ENCODE measurements at regions not wholly inside any gene's neighbourhood (a gene's known extent, or its start where the extent isn't known, plus 50 kb on each side); places are given as distances from the start of the nearest gene placed in this dataset.

DNA sequence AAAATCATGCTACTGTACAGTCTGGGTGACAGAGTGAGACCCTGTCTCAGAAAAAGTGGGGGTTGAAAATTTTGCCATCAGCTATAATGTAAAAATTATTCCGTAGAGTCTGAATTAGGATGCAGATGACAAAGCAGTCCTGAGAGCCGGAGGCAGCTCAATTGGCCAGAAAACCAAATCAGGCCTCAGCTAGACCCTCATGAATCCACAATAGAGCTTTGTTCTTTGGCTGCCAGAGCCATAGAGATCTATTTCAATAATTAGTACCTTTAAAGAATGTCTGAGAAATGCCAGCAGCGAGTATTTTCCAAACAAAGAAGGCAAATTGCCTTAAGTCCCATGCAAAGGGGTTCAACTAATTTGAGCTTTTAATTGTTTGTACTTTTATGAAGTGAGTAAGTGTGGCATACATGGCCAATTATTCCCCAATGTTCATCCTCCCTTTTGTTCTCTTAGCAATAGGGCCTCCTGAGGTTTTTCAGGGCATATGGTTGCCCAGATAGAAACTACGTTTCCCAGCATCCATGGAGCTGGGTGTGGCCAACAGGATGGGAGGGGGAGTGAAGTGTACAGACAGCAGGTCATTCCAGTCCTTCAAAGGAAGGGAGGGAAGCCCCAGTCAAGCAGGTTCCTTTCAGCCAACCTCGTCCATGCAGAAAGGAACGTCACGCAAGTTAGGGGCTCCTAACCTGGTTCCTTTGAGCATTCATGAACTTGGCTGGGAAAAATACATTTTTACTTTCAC lies 211.3 kb upstream of the APCDD1 start:
- ChIA-PET CTCF (interaction anchor here (0.6 kb wide), 1 partner anchor 229 kb away, joined by 3 read pairs; no protein-coding TSS in a partner anchor), POLR2A (no interaction called here)
- no peaks in the 10 kb centered on the region for H3K4me1 Mint-ChIP-seq
- ATAC-seq = no peak
- DNase-seq = no peak
- no peak overlapping the region for H3K27ac Mint-ChIP-seq
- H3K27me3 Mint-ChIP-seq = no peaks in the 10 kb centered on the region
- no peak overlapping the region for H3K4me3 Mint-ChIP-seq
- no peaks in the 10 kb centered on the region for H3K9me3 Mint-ChIP-seq (ENCODE audit: low read depth)
- intact Hi-C loops (cut with DNase I, micrococcal nuclease) = no loop called here
- H3K36me3 Mint-ChIP-seq (ENCODE audit: low read depth) = no peaks in the 10 kb centered on the region

DNA sequence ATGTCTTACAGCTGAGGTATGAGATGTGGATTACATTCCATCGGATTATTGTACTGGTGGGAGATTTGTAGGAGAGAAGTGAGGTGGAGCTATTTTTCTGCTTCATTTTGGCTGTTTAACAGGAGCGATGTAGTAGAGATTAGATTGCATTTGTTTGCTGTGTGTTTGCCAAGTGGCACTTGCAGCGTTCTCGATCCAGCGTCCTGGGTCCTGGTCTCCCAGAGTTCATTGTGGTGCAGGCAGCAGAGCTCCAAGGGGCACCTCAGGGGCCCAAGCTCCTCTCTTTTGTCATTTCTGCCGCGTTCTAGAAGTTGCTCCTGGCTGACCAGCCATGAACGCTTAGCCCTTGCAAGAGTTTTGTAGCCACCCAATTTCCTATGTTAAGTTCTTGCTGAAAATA lies 210.1 kb upstream of the APCDD1 start:
- Mint-ChIP-seq H3K27me3 (no peaks in the 10 kb centered on the region), H3K9me3 (ENCODE audit: low read depth) (no peaks in the 10 kb centered on the region), H3K36me3 (ENCODE audit: low read depth) (no peaks in the 10 kb centered on the region), H3K4me3 (no peak overlapping the region), H3K27ac (no peak overlapping the region), H3K4me1 (no peaks in the 10 kb centered on the region)
- no peak for DNase-seq
- no peak for ATAC-seq
- intact Hi-C loops (cut with DNase I, micrococcal nuclease) = no loop called here
- ChIA-PET CTCF (no interaction called here), POLR2A (no interaction called here)

DNA sequence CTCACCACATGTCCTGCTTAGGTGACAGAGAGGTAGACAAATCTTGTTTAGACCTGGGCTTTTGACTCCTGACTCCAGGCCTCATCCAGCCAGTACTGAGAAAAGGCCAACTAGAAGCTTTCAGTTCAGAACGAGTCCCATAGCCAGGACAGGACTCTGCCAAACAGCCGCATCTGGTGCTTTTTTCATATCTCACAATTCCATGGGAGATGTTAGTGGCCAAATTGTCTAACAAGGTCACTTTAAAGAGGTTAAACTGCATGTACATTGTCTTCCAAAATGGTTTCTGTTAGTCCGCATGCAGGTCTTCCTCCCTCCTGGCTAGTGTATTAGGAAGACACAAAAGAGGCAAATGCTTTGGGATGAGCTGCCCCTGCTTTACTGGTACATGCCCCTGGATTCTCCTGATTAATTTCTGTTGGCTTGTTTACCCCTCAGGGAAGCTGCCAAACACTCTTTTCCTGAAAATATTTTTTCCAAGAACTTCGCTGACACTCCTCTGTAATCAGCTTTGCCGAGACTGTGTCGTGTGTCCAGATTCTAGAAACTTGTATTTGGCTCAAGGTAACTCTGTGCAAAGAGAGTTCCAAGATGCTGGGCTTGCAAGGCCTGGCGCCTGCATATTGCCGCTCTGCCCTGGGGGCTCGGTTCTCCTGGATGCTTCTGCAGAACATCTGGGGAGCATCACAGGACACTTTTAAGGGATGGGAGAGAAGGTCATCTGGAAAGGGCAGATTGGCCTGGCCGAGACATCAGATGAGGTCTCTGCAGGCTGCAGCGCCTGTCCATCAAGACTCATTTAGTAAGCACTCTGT lies 209.2 kb upstream of the APCDD1 start:
- Mint-ChIP-seq H3K36me3 (ENCODE audit: low read depth) (no peaks in the 10 kb centered on the region), H3K9me3 (ENCODE audit: low read depth) (no peaks in the 10 kb centered on the region), H3K27ac (no peak overlapping the region), H3K4me3 (no peak overlapping the region), H3K4me1 (no peaks in the 10 kb centered on the region), H3K27me3 (no peaks in the 10 kb centered on the region)
- intact Hi-C loops (cut with DNase I, micrococcal nuclease) = no loop called here
- no peak for DNase-seq
- ATAC-seq = no peak
- POLR2A ChIA-PET = no interaction called here
- CTCF ChIA-PET = no interaction called here

DNA sequence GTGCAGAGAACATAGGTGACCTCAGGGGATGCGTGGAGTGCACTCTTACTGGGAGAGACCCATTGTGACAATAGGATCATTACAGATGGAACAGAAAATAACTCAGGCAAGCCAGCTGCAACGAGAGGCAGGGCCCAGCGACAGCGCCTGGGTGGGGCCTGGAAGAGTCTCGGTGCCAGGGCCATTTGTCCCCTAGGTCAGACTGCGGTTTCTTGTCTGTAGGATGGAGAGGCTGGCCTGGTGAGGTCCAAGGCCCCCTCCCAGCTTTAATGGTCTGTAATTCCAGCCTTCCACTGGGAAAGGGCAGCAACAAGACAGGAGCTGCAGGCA lies 208.6 kb upstream of the APCDD1 start:
- Mint-ChIP-seq H3K4me3 (no peak overlapping the region), H3K36me3 (ENCODE audit: low read depth) (no peaks in the 10 kb centered on the region)
- ATAC-seq = no peak

DNA sequence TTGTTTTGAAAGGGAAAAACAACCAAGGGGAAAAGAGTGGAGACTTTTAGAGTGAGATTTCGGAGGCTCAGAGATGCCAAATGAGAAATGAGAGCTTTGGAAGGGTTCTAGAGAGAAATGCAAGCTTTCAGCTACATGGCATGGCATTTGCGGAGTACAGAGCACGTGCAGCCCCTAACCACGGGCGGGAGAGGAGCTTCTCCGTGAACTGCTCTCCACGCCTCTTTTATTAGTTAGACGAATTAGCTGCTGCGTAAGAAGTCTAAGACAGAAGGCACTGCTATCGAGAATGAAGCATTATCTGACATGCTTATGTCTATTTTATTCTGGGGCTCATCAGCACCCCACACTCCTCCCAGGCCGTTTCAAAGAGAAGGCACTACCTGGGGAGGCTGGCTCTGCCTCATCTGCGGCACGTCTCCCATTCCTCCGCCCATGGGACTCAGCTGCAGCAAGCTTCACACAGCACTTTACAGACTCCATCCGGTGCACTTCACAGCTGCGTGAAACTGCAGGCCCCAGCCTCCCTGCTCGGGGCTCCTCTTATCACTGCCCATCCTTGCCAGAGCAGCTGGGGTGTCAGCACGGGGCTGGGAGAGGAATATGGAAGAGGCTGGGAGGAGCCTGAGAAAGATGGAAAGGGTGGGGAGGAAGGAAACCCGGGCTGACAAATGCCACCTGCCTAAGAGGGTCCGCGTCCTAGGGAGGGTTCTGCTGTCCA lies 207.3 kb upstream of the APCDD1 start:
- CTCF ChIA-PET = no interaction called here
- ATAC-seq (no peak), DNase-seq (no peak)
- no peak overlapping the region for H3K4me3 Mint-ChIP-seq
- no peaks in the 10 kb centered on the region for H3K4me1 Mint-ChIP-seq
- H3K36me3 Mint-ChIP-seq (ENCODE audit: low read depth) = no peaks in the 10 kb centered on the region
- intact Hi-C loops (cut with DNase I, micrococcal nuclease) = no loop called here
- H3K27ac Mint-ChIP-seq = no peak overlapping the region
- H3K27me3 Mint-ChIP-seq = no peaks in the 10 kb centered on the region
- POLR2A ChIA-PET = no interaction called here
- no peaks in the 10 kb centered on the region for H3K9me3 Mint-ChIP-seq (ENCODE audit: low read depth)

More for the DNA sequence above, 208.6 kb upstream of the APCDD1 start:
- ChIA-PET POLR2A (no interaction called here), CTCF (no interaction called here)
- Mint-ChIP-seq H3K9me3 (ENCODE audit: low read depth) (no peaks in the 10 kb centered on the region), H3K27me3 (no peaks in the 10 kb centered on the region), H3K27ac (no peak overlapping the region), H3K4me1 (no peaks in the 10 kb centered on the region)
- intact Hi-C loops (cut with DNase I, micrococcal nuclease) = no loop called here
- DNase-seq = no peak

DNA sequence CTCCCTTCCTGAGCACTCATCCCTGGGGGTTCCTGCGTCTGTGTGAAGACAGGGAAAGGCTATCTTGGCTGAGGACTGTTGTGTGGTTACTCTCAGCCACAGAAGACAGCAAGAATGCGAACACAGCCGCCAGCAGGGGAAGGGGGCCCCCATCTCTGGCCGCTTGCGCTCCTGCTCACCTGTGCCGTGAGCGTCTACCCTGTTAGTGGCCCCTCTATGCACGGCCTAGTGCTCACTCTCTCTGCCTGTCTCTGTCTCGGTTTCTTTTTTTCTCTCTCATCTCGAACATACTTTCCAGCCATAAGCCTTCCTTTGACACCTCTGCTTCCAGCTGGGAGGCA lies 206.7 kb upstream of the APCDD1 start:
- Mint-ChIP-seq H3K9me3 (ENCODE audit: low read depth) (no peaks in the 10 kb centered on the region), H3K4me1 (no peaks in the 10 kb centered on the region), H3K27ac (no peak overlapping the region), H3K36me3 (ENCODE audit: low read depth) (no peaks in the 10 kb centered on the region), H3K4me3 (no peak overlapping the region), H3K27me3 (no peaks in the 10 kb centered on the region)
- ATAC-seq (no peak), DNase-seq (no peak)
- CTCF ChIA-PET = no interaction called here
- intact Hi-C loops (cut with DNase I, micrococcal nuclease) = no loop called here
- POLR2A ChIA-PET = no interaction called here

DNA sequence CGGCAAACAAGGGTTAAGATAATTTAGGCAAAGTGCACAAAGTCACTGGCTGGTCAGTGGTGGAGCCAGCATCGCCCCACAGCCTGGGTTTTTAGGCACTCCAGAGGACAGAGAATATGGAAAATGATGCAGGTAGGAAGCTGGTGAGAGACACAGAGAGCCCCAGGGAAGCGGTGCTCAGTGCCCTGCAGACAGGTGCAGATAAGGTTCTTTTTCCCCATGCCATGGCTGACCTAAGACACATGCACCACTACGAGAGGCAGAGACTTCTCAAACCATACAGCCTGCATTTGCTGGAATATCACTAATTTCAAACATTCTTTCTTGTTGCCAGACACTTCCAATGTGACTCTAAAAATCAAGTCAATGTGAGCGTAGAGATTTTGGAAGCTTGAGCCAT lies 205.7 kb upstream of the APCDD1 start:
- no peaks in the 10 kb centered on the region for H3K36me3 Mint-ChIP-seq (ENCODE audit: low read depth)
- intact Hi-C loops (cut with DNase I, micrococcal nuclease) = no loop called here
- DNase-seq = no peak
- ChIA-PET POLR2A (no interaction called here), CTCF (no interaction called here)
- no peaks in the 10 kb centered on the region for H3K9me3 Mint-ChIP-seq (ENCODE audit: low read depth)
- H3K4me3 Mint-ChIP-seq = no peak overlapping the region
- H3K4me1 Mint-ChIP-seq = no peaks in the 10 kb centered on the region
- no peaks in the 10 kb centered on the region for H3K27me3 Mint-ChIP-seq
- no peak overlapping the region for H3K27ac Mint-ChIP-seq
- ATAC-seq = no peak

DNA sequence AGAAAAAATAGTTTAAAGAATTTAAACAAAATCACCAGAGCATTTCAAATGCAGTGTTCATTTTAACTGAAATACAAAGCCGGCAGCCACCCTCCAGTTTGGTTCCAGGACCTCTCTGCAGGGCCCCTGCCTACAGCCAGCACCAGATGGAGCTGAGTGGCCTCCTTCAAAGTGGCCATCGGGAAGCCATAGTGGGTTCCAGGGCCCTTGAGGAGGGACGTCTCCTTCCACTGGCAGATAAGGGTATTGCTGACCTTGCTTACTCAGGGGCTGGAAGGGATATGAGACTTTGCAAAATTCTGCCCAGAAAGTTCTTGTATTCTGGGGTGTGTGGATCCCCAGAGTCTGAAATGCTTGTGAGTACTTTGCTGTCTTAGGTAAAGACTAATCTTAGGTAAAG lies 205.2 kb upstream of the APCDD1 start:
- no peak overlapping the region for H3K27ac Mint-ChIP-seq

DNA sequence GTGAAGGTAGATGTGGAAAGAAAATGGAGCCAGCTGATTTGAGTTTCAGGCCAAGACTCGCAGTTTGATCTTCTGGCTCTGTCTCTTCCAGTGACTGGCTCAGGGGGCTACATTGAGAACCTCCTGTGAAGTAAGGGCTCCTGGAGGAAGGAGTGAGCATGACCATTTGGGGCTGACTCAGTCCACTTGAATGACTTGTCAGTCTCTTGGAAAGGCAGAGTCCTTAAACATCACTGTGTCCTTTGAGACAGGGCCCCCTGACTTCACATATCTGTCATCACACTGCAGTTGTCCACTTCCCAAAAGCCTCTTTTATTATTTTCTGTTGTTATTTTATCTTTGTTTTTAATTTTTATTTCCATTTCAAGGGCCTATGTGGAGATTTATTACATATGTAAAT lies 204.6 kb upstream of the APCDD1 start:
- Mint-ChIP-seq H3K27me3 (no peaks in the 10 kb centered on the region), H3K4me1 (no peaks in the 10 kb centered on the region), H3K36me3 (ENCODE audit: low read depth) (no peaks in the 10 kb centered on the region), H3K4me3 (no peak overlapping the region), H3K9me3 (ENCODE audit: low read depth) (no peaks in the 10 kb centered on the region), H3K27ac (no peak overlapping the region)
- ChIA-PET CTCF (no interaction called here), POLR2A (no interaction called here)
- DNase-seq = no peak
- no peak for ATAC-seq
- intact Hi-C loops (cut with DNase I, micrococcal nuclease) = no loop called here

More for the DNA sequence above, 205.2 kb upstream of the APCDD1 start:
- Mint-ChIP-seq H3K36me3 (ENCODE audit: low read depth) (no peaks in the 10 kb centered on the region), H3K27me3 (no peaks in the 10 kb centered on the region), H3K4me1 (no peaks in the 10 kb centered on the region), H3K4me3 (no peak overlapping the region), H3K9me3 (ENCODE audit: low read depth) (no peaks in the 10 kb centered on the region)
- ChIA-PET POLR2A (no interaction called here), CTCF (no interaction called here)
- DNase-seq = no peak
- intact Hi-C loops (cut with DNase I, micrococcal nuclease) = no loop called here
- ATAC-seq = no peak

DNA sequence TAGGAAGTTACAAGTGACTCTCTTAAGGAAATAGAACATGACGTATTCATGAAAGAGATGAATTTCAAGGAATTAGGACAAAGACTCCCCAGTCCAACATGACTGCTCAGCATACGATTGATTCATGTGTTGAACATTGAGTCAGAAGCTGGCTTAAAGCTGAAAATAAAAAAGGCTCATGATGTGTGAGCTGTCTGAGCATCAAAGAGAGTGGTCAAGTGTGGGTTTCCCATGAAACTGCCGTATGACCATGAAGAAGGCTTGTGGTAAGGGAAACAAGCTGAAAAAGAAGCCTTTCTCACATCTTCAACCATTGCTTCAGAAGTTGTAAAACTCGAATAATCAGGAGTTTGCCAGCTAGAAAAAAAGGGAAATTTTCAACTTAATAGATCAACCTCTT lies 201.9 kb upstream of the APCDD1 start:
- H3K27me3 Mint-ChIP-seq = no peaks in the 10 kb centered on the region
- intact Hi-C loops (cut with DNase I, micrococcal nuclease) = no loop called here
- H3K36me3 Mint-ChIP-seq (ENCODE audit: low read depth) = no peaks in the 10 kb centered on the region
- ATAC-seq (no peak), DNase-seq (no peak)
- ChIA-PET POLR2A (no interaction called here), CTCF (interaction anchor here (0.6 kb wide), 1 partner anchor 247 kb away, joined by 3 read pairs; no protein-coding TSS in a partner anchor)
- H3K4me3 Mint-ChIP-seq = no peak overlapping the region
- H3K27ac Mint-ChIP-seq = no peak overlapping the region
- peaks cover 3% of the 10 kb centered on the region for H3K9me3 Mint-ChIP-seq (ENCODE audit: low read depth)
- H3K4me1 Mint-ChIP-seq = no peaks in the 10 kb centered on the region

DNA sequence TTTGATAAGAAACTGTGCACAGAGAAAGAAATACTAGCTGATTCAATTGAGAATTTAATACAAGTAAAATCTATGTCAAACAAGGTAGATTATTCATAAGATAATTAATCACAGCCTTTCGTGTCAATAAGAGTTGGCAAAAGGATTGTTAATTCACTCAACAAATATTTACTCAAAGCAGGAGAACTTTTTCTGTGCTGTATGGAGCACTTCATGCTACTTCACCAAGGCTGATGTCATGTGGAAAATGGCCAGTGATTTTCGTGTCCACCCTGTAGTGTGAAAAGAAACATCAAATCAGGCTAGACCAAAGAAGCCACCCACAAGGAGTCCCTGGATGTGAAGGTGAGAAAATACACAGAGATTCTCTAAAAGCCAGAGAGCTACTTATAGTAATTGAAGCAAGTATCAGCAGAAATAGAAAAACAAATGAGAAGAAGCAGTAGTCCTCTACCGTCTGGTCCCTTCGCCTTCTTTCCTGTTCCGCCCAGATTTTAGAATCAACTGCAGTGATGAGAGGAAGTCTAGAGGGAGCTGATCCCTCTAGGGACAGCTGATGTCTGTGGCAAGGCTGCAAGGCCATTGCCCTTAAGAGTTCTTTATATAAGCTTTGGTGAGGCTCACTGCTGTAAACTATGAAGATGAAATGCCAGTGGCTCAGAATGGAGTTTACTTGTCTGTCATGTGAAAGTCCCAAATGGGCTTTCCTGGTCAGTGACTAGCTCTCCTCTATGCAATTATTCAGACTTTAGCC lies 201.3 kb upstream of the APCDD1 start:
- H3K4me3 Mint-ChIP-seq = no peak overlapping the region
- H3K27me3 Mint-ChIP-seq = no peaks in the 10 kb centered on the region
- H3K27ac Mint-ChIP-seq = no peak overlapping the region
- ATAC-seq (no peak), DNase-seq (no peak)
- no peaks in the 10 kb centered on the region for H3K4me1 Mint-ChIP-seq
- ChIA-PET POLR2A (no interaction called here), CTCF (interaction anchor here (0.6 kb wide), 1 partner anchor 248 kb away, joined by 3 read pairs; no protein-coding TSS in a partner anchor)
- H3K9me3 Mint-ChIP-seq (ENCODE audit: low read depth) = peaks cover 3% of the 10 kb centered on the region
- intact Hi-C loops (cut with DNase I, micrococcal nuclease) = no loop called here
- H3K36me3 Mint-ChIP-seq (ENCODE audit: low read depth) = no peaks in the 10 kb centered on the region

Data from activated CD4-positive, alpha-beta T cell treated with anti-CD3 and anti-CD28 coated beads for 36 hours (primary cell).